ENCODE measurements at regions not wholly inside any gene's neighbourhood (a gene's known extent, or its start where the extent isn't known, plus 50 kb on each side); places are given as distances from the start of the nearest gene placed in this dataset.

- no peak for DNase-seq (ENCODE audit: low spot score)
These were observed 52.7 kb upstream of the ERCC6L2 start for GRCh38 chr9:95822583-95823431.

DNA sequence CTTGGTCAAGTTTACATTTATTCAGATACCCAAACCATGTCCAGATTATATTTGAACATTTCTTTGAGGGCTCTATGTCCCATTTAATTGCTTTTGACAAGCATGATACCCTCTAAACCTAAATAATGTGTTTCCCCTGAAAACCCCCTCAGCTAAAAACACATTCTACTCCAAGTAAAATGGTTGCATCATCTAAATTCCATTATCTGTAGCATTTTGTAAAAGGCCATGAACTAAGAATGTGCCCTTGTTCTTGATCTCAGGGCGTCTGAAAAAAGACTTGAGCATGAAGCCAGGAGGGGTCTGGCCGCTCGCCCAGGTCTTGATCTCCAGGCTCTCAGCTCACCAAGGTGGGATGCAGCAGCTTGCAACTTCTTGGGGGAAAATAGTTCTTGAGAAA is 53.5 kb upstream of the ERCC6L2 start:
- no peak for DNase-seq (ENCODE audit: low spot score)

GRCh38 chr9:95820074-95820473 is 55.4 kb upstream of the ERCC6L2 start:
- no peak for DNase-seq (ENCODE audit: low spot score)

DNA sequence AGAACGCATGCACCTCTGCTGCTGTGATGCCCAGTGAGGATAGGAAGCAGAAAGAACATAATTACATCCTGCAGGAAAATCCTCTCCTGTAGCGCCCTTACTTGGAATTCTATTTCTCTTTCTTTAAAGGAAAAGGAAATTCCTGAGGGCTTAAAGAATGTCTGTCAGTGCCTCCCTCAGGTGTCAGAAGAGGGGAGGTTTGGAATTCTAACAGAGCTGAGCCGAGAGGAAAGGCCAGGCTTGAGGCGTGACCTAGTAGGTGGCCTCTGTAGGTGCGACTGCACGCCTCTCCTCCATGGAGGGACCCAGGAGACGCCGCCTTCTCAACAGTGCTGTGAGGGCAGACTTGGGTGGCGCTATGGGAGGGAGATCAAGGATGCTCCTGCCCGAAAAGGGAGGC is 55.9 kb upstream of the ERCC6L2 start:
- DNase-seq (ENCODE audit: low spot score): no peak

DNA sequence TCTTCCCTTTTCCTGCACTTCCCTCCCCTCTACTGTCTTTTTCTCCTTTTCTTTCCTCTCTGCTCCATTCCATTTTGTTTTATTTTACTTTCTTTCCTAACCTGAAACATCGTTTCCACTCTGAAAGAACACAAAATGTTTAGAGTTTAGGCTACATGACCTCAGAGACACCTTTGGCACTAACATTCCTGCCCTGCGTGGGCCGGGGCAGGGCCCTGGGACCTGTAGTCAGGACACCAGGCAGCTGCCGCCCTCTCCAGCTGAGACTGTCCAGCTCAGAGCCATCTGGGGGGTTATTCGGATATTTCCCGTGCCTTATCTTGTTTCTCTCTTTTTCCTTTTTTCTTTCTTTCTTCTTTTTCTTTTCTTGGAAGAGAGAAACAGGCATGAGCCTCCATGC is 58.3 kb upstream of the ERCC6L2 start:
- no peak for DNase-seq (ENCODE audit: low spot score)

- DNase-seq (ENCODE audit: low spot score): no peak
These were observed 58.8 kb upstream of the ERCC6L2 start for GRCh38 chr9:95816716-95817115.

GRCh38 chr9:95815961-95816360 is 59.5 kb upstream of the ERCC6L2 start:
- DNase-seq (ENCODE audit: low spot score): no peak

GRCh38 chr9:95815133-95815532 is 60.4 kb upstream of the ERCC6L2 start:
- DNase-seq (ENCODE audit: low spot score): no peak

DNA sequence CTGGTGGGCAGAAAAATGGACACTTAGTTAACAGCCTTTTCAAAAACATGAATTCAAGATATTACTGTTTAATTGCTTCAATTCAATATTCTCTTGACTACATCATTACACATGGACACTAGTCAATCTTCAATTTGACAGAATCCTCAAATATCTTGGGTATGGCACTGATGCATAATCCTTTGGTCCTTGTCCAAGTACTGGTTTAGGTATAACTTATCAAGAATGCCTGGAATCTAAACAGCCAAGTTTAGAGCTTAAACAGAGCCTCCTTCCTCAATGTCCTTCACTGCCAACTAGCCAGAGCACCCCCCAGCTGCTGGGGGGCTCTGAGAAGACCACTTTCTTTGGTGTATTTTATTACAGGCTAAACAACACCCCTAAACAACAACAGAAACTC is 61.6 kb upstream of the ERCC6L2 start:
- no peak for DNase-seq (ENCODE audit: low spot score)

DNA sequence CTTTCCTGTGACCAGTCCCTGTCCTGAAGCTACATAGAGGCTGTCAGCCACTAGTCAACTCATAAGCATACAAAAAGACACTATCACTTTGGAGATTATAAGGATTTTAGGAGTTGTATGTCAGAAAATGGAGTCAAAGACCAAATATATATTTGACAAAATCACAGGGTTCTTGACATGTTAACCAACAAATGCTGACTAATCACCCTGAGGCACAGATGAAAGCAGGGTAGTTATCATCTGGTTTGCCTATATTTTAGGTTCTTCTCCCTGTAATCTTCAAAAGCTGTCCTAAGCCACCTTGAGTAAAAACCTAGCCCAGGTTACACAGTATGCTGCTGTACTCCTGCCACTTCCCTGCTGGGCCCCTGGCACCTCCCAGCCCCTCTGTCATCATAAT is 64.7 kb upstream of the ERCC6L2 start:
- no peak for DNase-seq (ENCODE audit: low spot score)

DNA sequence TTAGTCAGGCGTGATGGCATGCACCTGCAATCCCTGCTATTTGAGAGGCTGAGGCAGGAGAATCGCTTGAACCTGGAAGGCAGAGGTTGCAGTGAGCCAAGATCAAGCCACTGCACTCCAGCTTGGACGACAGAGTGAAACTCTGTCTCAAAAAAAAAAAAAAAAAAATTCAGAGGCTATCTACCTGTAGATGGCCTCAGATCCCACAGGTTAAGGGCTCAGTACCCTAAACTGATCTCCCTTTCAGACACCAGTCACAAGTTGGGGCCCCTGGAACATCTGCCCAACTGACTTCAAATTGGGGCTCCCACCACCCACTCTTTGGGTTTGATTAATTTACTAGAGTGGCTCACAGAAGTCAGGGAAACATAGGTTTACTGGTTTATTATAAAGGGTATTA is 65.4 kb upstream of the ERCC6L2 start:
- no peak for DNase-seq (ENCODE audit: low spot score)

DNA sequence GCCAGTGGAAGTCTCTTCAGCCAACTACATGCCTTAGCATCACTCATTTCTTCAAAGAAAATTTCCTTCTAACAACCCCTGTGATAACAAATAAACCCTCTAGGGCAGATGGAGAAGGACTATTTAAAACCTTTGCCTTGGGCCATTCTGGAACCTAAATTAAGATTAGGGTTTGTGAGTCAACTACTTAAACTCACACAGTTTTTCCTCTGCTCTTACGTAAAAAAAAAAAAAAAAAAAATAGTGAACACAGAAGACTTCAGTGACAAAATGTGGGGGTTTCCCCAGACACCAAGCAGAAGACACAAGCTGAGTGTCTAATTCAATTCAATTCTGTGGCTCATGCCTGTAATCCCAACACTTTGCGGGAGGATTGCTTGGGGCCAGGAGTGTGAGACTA is 65.8 kb upstream of the ERCC6L2 start:
- no peak for DNase-seq (ENCODE audit: low spot score)

DNA sequence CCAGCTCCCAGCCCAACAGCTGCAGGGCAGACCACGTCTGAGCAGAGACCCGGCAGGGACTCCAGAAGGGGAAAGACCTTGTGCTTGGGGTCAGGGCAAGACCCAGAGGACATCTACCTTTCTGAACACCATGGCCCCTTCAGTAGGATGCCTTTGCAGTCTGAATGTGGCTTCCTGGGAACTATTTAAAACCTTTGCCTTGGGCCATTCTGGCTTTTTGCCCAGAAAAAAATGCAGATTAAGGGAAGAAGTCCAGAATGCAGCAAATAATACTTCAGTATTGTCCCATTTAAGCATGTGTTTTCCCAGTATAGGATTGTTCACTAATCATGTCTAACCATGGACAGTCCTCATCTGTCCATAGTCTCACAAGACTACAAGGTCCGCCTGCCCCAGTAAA is 67.5 kb upstream of the ERCC6L2 start:
- DNase-seq (ENCODE audit: low spot score): no peak

DNA sequence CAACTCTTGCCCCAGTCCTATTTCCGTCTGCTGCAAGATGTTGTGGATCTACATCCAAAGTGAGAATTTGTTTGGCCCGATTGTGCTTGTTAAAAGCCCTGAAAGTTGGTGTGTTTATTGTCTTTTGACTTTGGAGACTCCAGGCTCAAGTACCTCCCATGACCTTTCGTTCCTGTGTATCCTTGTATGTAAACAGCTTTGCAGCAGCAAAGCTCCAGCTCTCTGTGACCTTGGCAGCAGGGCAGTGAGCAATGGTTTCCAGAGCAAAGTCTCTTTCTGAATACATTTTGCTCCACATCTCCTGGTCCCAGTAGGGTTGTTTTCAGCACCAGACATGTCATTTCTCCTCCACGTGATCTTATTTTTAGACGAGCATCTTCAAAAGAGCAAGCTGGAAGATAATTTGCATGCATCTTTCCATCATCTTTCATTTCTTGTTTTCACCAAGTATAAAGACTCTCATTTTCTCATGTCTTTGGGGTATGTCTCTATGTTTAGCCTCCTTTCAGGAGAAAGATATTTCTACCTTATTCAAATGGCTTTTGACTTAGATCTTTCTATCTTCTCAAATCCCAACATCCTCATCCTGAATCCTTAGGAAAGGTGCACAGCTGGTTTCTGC is 68.1 kb upstream of the ERCC6L2 start:
- DNase-seq (ENCODE audit: low spot score): no peak

- no peak for DNase-seq (ENCODE audit: low spot score)
These were observed 72.3 kb upstream of the ERCC6L2 start for GRCh38 chr9:95803197-95803596.

GRCh38 chr9:95801797-95802196 is 73.7 kb upstream of the ERCC6L2 start:
- no peak for DNase-seq (ENCODE audit: low spot score)

DNA sequence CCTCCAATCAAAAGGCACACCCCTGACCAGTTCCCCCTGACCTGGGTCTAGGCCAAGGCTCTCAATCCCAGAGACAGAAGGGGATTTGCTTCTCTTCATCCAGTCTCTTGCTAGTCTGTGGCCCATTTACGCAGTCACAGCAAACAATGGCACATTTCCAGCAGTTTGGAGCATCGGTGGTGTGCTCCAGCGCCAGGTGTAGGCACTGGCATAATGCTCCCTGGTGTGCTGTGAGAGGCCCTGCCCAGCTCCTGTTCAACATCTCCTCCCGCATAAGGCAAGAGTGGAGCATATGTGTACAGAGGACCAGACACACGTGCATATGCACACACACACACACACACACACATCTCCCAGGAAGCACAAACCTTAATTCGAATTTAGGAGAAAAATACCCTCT is 79.5 kb upstream of the ERCC6L2 start:
- no peak for DNase-seq (ENCODE audit: low spot score)

DNA sequence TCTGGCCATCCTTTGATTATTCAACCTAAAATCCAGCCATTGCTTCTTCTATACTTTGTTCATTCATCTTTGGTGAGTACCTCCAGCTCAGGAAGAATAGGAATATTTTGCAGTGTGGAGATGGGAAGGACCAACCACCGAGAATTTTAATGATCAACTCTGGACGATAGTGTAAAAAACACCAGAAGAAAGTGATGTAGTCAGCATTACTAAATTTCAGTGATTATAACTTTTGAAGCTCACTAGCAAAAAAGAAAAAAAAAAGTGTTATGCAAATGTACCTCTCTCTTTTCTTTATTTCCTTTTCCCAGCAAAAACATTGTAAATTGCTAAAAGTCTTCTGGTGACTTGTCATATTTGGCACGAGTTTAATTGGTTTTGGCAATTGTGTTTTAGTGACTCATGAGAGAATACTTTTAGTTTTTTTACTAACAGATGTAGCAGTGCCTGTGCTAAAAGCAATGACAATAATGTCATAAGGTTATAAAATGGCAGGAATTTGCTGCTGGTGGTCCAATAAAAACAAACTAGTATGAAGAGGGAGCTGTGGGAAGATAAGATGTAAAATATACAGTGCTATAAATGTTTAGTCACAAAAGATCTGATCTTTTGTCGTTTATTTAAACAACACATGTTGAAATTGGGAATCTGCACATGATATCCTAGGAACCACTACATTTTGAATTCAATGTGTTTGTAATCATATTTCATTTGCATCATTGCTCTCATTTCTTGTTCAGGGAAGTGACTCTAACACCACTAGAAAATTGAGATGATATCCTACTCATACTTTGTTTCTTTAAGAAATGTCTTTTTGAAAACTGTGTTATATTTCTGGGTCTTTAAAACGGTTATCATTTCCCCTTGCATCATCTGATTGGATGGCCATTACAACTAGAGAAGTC is 81.3 kb upstream of the ERCC6L2 start:
- DNase-seq (ENCODE audit: low spot score): no peak

DNA sequence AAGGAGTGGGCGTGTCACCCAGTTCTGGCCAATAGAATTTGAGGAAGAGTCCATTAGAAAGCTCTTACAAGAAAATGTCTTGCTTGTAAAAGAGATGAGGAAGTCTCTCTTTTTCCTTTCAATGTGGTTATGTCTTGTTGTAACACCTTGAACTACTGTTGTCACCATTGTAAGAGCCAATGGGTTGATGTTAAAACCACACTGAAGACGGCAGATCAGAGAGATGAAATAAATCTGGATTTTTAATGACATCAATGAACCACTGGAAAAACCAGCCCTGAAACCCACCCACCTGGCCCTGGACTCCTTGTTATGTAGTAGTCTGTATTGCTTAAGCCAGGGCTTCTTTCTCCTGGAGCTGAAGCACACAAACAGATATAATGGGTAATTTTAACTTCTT is 83.8 kb upstream of the ERCC6L2 start:
- no peak for DNase-seq (ENCODE audit: low spot score)

GRCh38 chr9:95791286-95791685 is 84.2 kb upstream of the ERCC6L2 start:
- DNase-seq (ENCODE audit: low spot score): no peak

- DNase-seq (ENCODE audit: low spot score): no peak
These were observed 86.9 kb upstream of the ERCC6L2 start for GRCh38 chr9:95788521-95788991.

DNA sequence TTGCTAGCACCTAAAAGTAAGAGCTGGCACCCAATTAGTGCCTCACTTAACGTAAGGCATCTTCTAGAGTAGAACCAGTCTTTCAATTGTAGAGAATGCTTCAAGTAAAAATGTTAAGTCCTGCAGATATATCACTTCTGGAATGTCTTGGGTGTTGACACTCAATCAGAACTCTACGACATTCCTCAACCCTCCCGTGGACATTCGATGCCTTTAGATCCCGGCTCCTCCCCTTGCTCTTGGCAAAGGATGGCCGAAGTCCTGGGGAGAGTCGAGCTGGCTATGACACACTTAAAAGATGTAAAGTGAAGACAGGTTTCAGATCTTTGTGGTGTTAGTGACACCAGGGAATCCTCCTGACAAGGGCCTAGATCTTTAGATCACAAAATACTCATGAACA is 87.5 kb upstream of the ERCC6L2 start:
- DNase-seq (ENCODE audit: low spot score): no peak

Data from mesenteric fat pad (tissue), 1 donor.